Natural killer cell (primary cell): ENCODE measurements at regions not wholly inside any gene's neighbourhood (a gene's known extent, or its start where the extent isn't known, plus 50 kb on each side); places are given as distances from the start of the nearest gene placed in this dataset.

Experiments used
- ATAC-seq, 3 donors: fragments of 150-1000 bp in 2 of 3; fragments of 200-7000 bp in 1 of 3; cut with Tn5 transposase; 1 replicate in 1 of 3; 2 replicates in 2 of 3; pipeline ENCODE4 v1.10.0; 2021; ENCODE audit warnings: mild to moderate bottlenecking in 2 of 3, moderate library complexity in 2 of 3
- DNase-seq, 2 donors: peaks; one replicate each; pipeline versions ENCODE4 v3.0.0 to v3.0.0-alpha.2; 2013 to 2021; ENCODE audit warnings: mixed read lengths in 1 of 2
- H3K27ac ChIP-seq: one replicate; pipeline ENCODE4 v1.5.1; 2013; ENCODE audit warnings: mild to moderate bottlenecking, low read length
- H3K27me3 ChIP-seq: one replicate; pipeline ENCODE4 v1.6.1; 2013; ENCODE audit warnings: low read length; ENCODE audit not compliant: control insufficient read depth, insufficient read depth
- H3K36me3 ChIP-seq: one replicate; pipeline ENCODE4 v1.6.1; 2013; ENCODE audit warnings: low read length; ENCODE audit not compliant: control insufficient read depth, insufficient read depth
- H3K4me1 ChIP-seq: one replicate; pipeline ENCODE4 v1.6.1; 2013; ENCODE audit warnings: low read length; ENCODE audit not compliant: control insufficient read depth, insufficient read depth
- H3K4me3 ChIP-seq: one replicate; pipeline ENCODE4 v1.5.1; 2013; ENCODE audit warnings: low read length
- H3K9me3 ChIP-seq: one replicate; pipeline ENCODE4 v1.6.1; 2013; ENCODE audit warnings: low read length; ENCODE audit not compliant: control insufficient read depth, insufficient read depth
- H3K27ac Mint-ChIP-seq, 2 donors: one replicate each; pipeline ENCODE4 v1.8.0; 2022; ENCODE audit warnings: mild to moderate bottlenecking in 2 of 2, mixed read lengths in 2 of 2, moderate library complexity in 1 of 2
- H3K27me3 Mint-ChIP-seq, 2 donors: one replicate each; pipeline ENCODE4 v1.8.0; 2022; ENCODE audit warnings: low read depth in 2 of 2, mixed read lengths in 2 of 2
- H3K36me3 Mint-ChIP-seq: one replicate; pipeline ENCODE4 v1.8.0; 2022; ENCODE audit warnings: mixed read lengths
- H3K4me1 Mint-ChIP-seq, 2 donors: one replicate each; pipeline ENCODE4 v1.8.0; 2022; ENCODE audit warnings: mixed read lengths in 2 of 2
- H3K4me3 Mint-ChIP-seq: one replicate; pipeline ENCODE4 v1.8.0; 2022; ENCODE audit warnings: mild to moderate bottlenecking, moderate library complexity, mixed read lengths
- H3K9me3 Mint-ChIP-seq, 2 donors: one replicate each; pipeline ENCODE4 v1.8.0; 2022; ENCODE audit warnings: mixed read lengths in 2 of 2
- WGBS: methylation state at CpG from one replicate; pipeline ENCODE4 v1.1.7; 2013; ENCODE audit warnings: missing lambda C conversion rate; ENCODE audit not compliant: insufficient coverage; 5-methylcytosine and 5-hydroxymethylcytosine counted together
- intact Hi-C: fragments of 100-400 bp; cut with micrococcal nuclease; formaldehyde crosslinking; loops from one replicate; pipeline ENCODE4 v1.14.2; 2022
- TF ChIP-seq, protein P1 (sequence below): fragments of 200-600 bp; IDR thresholded peaks from one replicate; pipeline ENCODE4 v1.8.0; 2022; ENCODE audit warnings: antibody characterized with exemption

DNA sequence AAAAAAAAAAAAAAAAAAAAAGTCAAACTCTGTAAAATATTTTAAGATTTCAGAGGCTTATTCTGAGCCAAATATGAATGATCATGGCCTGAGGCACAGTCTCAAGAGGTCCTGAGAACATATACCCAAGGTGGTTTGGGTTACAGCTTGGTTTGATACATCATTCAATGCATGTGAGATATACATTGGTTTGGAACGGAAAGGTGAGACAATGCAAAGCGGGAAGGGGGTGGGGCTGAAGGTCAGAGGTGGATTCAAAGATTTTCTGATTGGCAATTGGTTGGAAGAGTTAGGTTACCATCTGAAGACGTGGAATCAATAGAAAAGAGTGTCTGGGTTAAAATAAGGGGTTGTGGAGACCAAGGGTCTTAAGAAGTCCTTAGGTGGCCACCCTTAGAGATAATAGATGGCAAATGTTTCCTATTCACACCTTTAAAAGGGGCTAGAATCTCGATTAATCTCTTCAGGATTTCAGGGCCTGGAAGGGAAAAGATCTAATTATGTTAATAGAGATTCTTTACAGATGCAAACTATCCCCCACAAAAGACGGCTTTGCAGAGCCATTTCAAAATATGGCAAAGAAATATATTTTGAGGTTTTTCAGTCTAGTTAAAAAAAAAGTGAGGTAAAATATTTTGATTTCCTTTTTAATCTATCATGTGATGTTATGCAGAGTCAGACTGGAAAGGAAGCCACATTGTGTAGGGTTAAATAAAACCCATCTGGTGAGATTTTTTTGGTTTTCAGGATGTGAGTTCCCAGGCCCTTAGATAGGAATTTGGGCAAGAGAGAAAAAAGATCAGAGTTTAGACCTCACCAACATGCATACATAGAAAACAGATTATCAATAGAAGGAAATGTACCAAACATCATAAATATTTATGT, 173.8 kb upstream of the CNOT2 start:
- H3K27me3 Mint-ChIP-seq, result peaks cover 5 to 25% of the 10 kb centered on the region in 2 donors
- TF ChIP-seq, protein P1, sequence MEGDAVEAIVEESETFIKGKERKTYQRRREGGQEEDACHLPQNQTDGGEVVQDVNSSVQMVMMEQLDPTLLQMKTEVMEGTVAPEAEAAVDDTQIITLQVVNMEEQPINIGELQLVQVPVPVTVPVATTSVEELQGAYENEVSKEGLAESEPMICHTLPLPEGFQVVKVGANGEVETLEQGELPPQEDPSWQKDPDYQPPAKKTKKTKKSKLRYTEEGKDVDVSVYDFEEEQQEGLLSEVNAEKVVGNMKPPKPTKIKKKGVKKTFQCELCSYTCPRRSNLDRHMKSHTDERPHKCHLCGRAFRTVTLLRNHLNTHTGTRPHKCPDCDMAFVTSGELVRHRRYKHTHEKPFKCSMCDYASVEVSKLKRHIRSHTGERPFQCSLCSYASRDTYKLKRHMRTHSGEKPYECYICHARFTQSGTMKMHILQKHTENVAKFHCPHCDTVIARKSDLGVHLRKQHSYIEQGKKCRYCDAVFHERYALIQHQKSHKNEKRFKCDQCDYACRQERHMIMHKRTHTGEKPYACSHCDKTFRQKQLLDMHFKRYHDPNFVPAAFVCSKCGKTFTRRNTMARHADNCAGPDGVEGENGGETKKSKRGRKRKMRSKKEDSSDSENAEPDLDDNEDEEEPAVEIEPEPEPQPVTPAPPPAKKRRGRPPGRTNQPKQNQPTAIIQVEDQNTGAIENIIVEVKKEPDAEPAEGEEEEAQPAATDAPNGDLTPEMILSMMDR, result no peak
- H3K4me3 ChIP-seq, result no peak overlapping the region
- WGBS, result 95% methylated on average over 3 of the region's 5 CpGs
- H3K9me3 ChIP-seq, result no peaks in the 10 kb centered on the region
- H3K4me1 ChIP-seq, result no peaks in the 10 kb centered on the region
- H3K36me3 Mint-ChIP-seq, result peaks cover 5% of the 10 kb centered on the region
- H3K27ac ChIP-seq, result no peak overlapping the region
- H3K4me1 Mint-ChIP-seq, result peaks cover 13% of the 10 kb centered on the region in 2 donors
- H3K27ac Mint-ChIP-seq, result no peak overlapping the region
- intact Hi-C loops, result no loop called here
- H3K36me3 ChIP-seq, result no peaks in the 10 kb centered on the region
- no peaks in the 10 kb centered on the region for H3K9me3 Mint-ChIP-seq
- H3K27me3 ChIP-seq, result no peaks in the 10 kb centered on the region
- ATAC-seq (no peak), DNase-seq (no peak)
- no peak overlapping the region for H3K4me3 Mint-ChIP-seq

DNA sequence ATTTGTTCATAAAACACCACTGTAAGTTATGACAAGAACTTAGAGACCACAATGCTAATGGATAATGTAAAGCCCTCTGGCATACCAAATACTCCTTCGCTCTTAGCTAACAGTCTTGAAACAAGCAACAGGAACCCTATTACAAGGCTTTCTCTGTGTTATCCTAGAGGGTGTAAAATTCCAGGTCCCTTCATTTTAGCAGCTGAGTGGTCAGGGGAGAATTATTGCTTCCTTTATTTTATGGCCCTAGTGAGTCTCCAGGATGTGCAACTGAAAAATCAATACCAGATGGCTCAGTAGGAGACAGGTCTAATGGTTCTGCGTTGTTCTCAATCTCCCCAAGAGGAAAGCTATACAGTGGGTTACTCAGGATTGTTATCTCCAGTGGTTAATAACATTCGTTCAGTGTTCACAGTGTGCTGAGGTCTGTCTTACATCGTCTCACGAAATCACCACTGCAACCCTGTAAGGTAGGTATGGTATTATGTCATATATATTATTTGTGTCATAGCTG, 172.7 kb upstream of the CNOT2 start:
- ATAC-seq (no peak), DNase-seq (no peak)
- Mint-ChIP-seq H3K4me3 (no peak overlapping the region), H3K4me1 (peaks cover 11 to 15% of the 10 kb centered on the region in 2 donors), H3K9me3 (no peaks in the 10 kb centered on the region), H3K27ac (no peak overlapping the region), H3K36me3 (peaks cover 1% of the 10 kb centered on the region), H3K27me3 (peaks cover under 1 to 21% of the 10 kb centered on the region in 2 donors)
- no peak overlapping the region for H3K4me3 ChIP-seq
- no peak overlapping the region for H3K27ac ChIP-seq
- WGBS, result 97% methylated on average over 5 of the region's 5 CpGs
- TF ChIP-seq, protein P1, result no peak
- H3K27me3 ChIP-seq, result no peaks in the 10 kb centered on the region
- intact Hi-C loops, result no loop called here
- no peaks in the 10 kb centered on the region for H3K36me3 ChIP-seq
- H3K4me1 ChIP-seq, result no peaks in the 10 kb centered on the region
- no peaks in the 10 kb centered on the region for H3K9me3 ChIP-seq

DNA sequence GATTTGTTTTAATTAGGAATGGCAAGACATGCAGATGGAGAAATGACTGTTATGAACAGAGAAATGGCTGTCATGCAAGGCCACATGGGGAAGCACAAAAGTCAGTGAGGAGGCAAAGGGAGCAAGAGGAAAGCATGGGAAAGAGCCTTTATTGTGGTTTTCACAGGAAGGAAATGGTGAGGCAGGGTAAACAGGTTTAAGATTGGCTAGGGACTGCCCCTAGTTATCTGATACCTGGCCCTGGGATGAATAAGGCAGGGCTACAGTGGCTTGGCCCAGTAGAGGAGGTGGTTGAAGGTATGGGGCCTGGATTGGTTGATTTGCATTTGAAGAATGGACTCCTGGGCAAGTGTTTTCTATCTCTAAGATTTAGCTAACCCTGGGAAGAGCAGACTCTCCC, 168.7 kb upstream of the CNOT2 start:
- TF ChIP-seq, protein P1, result no peak
- no peak for ATAC-seq
- DNase-seq, result no peak
- H3K4me1 ChIP-seq, result no peaks in the 10 kb centered on the region
- H3K36me3 ChIP-seq, result no peaks in the 10 kb centered on the region
- H3K27ac ChIP-seq, result no peak overlapping the region
- no peaks in the 10 kb centered on the region for H3K9me3 ChIP-seq
- H3K27me3 ChIP-seq, result no peaks in the 10 kb centered on the region
- Mint-ChIP-seq H3K36me3 (no peaks in the 10 kb centered on the region), H3K9me3 (no peaks in the 10 kb centered on the region), H3K27ac (no peak overlapping the region), H3K4me1 (peaks cover 6 to 9% of the 10 kb centered on the region in 2 donors), H3K27me3 (peaks cover 0 to 12% of the 10 kb centered on the region in 2 donors), H3K4me3 (no peak overlapping the region)
- intact Hi-C loops, result no loop called here
- H3K4me3 ChIP-seq, result no peak overlapping the region
